Liver (tissue), 3 donors: ENCODE measurements at regions not wholly inside any gene's neighbourhood (a gene's known extent, or its start where the extent isn't known, plus 50 kb on each side); places are given as distances from the start of the nearest gene placed in this dataset.

Experiments used
- ATF3 ChIP-seq: IDR thresholded peaks from 2 replicates; pipeline ENCODE4 v1.6.1; 2016; ENCODE audit warnings: antibody characterized with exemption
- CTCF ChIP-seq: fragments of 150-350 bp; IDR thresholded peaks from 2 replicates; pipeline ENCODE4 v1.5.1; 2017; ENCODE audit warnings: improper control_type of control experiment, low read depth, low read length; ENCODE audit not compliant: missing input control
- EGR1 ChIP-seq, 2 donors: IDR thresholded peaks; 2 replicates each; pipeline ENCODE4 v1.6.1; 2016 to 2018; ENCODE audit warnings: antibody characterized with exemption in 2 of 2, low read depth in 2 of 2
- GABPA ChIP-seq, 2 donors: IDR thresholded peaks in 1 of 2; conservative IDR thresholded peaks in 1 of 2; 2 replicates each; pipeline ENCODE4 v1.6.1; 2016; ENCODE audit warnings: antibody characterized with exemption in 2 of 2, mild to moderate bottlenecking in 1 of 2, moderate library complexity in 1 of 2
- MAX ChIP-seq: IDR thresholded peaks from 2 replicates; pipeline ENCODE4 v1.6.1; 2016; ENCODE audit warnings: antibody characterized with exemption
- RAD21 ChIP-seq, 2 donors: IDR thresholded peaks; 2 replicates each; pipeline ENCODE4 v1.6.1; 2016; ENCODE audit warnings: antibody characterized with exemption in 2 of 2, mild to moderate bottlenecking in 2 of 2
- REST ChIP-seq: IDR thresholded peaks from 2 replicates; pipeline ENCODE4 v1.6.1; 2016; ENCODE audit warnings: antibody characterized with exemption, mild to moderate bottlenecking
- RXRA ChIP-seq, 2 donors: IDR thresholded peaks; 2 replicates each; pipeline ENCODE4 v1.6.1; 2017 to 2018; ENCODE audit warnings: antibody characterized with exemption in 2 of 2, mild to moderate bottlenecking in 1 of 2
- TAF1 ChIP-seq: conservative IDR thresholded peaks from 2 replicates; pipeline ENCODE4 v1.6.1; 2016; ENCODE audit warnings: antibody characterized with exemption, mild to moderate bottlenecking
- YY1 ChIP-seq: IDR thresholded peaks from 2 replicates; pipeline ENCODE4 v1.6.1; 2016; ENCODE audit warnings: antibody characterized with exemption, mild to moderate bottlenecking
- TF ChIP-seq, protein P1 (sequence below): IDR thresholded peaks from 2 replicates; pipeline ENCODE4 v1.6.1; 2016; ENCODE audit warnings: antibody characterized with exemption
- donor health status: healthy.
- donor health status: healthy.

DNA sequence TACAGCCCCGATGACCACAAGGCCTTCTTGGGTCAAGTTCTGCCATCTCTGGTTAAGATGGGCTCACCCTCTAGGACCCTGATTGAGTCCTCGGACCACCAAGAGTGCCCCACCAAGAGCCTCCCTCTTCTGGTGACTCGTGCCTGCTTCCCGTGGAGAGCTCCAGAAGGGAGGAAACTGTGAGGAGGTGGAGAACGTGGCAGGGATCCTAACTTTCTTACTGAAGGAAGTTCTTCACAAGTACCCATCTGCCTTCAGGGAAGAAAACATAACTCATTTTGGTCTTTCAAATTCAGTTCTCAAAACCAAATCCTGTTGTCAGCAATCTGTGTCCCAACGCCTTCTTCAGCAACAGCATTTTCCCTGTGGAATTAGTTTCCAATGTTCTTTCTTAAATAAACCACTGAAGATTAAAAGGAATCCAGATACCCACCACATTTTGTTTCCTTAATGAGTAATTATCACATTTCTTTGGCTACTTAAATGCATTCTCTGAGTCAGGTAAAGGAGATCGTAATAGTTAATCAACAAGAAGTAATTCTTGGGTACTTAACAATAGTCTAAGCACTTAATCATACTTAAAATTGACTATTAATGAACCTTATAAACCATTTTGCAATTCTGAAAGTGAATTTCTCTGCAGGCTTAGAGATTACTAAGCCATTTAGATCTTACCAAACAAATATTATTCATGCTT, 185.8 kb upstream of the SGK1 start:
- TF ChIP-seq CTCF, result no peak
- no peak for TF ChIP-seq TAF1
- no peak for TF ChIP-seq MAX
- TF ChIP-seq REST, result no peak
- TF ChIP-seq, protein P1, sequence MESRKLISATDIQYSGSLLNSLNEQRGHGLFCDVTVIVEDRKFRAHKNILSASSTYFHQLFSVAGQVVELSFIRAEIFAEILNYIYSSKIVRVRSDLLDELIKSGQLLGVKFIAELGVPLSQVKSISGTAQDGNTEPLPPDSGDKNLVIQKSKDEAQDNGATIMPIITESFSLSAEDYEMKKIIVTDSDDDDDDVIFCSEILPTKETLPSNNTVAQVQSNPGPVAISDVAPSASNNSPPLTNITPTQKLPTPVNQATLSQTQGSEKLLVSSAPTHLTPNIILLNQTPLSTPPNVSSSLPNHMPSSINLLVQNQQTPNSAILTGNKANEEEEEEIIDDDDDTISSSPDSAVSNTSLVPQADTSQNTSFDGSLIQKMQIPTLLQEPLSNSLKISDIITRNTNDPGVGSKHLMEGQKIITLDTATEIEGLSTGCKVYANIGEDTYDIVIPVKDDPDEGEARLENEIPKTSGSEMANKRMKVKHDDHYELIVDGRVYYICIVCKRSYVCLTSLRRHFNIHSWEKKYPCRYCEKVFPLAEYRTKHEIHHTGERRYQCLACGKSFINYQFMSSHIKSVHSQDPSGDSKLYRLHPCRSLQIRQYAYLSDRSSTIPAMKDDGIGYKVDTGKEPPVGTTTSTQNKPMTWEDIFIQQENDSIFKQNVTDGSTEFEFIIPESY, result no peak
- no peak for TF ChIP-seq ATF3
- TF ChIP-seq RAD21 (IDR thresholded peaks at IDR 0.05), result no peak
- TF ChIP-seq YY1, result no peak
- no peak for TF ChIP-seq RXRA (IDR thresholded peaks at IDR 0.05)
- TF ChIP-seq EGR1 (IDR thresholded peaks at IDR 0.05; ENCODE audit: low read depth in 2 of 2), result no peak
- TF ChIP-seq GABPA (IDR thresholded peaks at IDR 0.05 in 1 of 2, conservative IDR thresholded peaks at IDR 0.05 in 1 of 2), result no peak
